Peyer's patch (tissue), 4 donors: ENCODE measurements at regions not wholly inside any gene's neighbourhood (a gene's known extent, or its start where the extent isn't known, plus 50 kb on each side); places are given as distances from the start of the nearest gene placed in this dataset.

Experiments
- POLR2A ChIP-seq, 2 donors: fragments of 450-650 bp; IDR thresholded peaks; one replicate each; pipeline ENCODE4 v1.5.1; 2017; ENCODE audit warnings: antibody characterized with exemption in 2 of 2, mild to moderate bottlenecking in 2 of 2, moderate library complexity in 2 of 2
- TF ChIP-seq, protein P1 (sequence below), 6 experiments: fragments of 450-650 bp in 4 of 6; fragments of 200-600 bp in 2 of 6; sonication (generic) in 1 of 6; IDR thresholded peaks; one replicate each; pipeline ENCODE4 v1.5.1; 2017 to 2019; ENCODE audit warnings: antibody characterized with exemption in 6 of 6, mild to moderate bottlenecking in 3 of 6, moderate library complexity in 1 of 6

DNA sequence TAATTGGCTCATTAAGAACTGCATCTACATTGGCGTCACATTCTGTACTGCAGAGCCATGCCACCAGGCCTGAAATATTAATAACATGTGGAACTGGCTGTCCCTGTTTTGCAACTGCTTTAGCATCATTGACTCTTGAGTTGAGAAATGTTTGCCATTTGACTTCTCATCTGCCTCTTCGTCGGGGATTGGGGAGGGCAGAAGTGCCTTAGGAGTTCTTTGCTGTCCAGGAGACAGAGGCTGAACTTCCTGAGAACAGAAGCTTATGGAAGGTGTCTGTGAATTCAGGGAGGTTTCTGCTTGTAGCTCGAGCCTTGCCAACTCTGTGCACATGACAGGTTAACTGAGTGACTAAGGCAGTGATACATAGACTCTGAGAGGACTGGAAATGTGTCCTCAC is 265.0 kb downstream of the KIF4B start:
- TF ChIP-seq POLR2A (IDR thresholded peaks at IDR 0.05) = no peak
- TF ChIP-seq, protein P1, sequence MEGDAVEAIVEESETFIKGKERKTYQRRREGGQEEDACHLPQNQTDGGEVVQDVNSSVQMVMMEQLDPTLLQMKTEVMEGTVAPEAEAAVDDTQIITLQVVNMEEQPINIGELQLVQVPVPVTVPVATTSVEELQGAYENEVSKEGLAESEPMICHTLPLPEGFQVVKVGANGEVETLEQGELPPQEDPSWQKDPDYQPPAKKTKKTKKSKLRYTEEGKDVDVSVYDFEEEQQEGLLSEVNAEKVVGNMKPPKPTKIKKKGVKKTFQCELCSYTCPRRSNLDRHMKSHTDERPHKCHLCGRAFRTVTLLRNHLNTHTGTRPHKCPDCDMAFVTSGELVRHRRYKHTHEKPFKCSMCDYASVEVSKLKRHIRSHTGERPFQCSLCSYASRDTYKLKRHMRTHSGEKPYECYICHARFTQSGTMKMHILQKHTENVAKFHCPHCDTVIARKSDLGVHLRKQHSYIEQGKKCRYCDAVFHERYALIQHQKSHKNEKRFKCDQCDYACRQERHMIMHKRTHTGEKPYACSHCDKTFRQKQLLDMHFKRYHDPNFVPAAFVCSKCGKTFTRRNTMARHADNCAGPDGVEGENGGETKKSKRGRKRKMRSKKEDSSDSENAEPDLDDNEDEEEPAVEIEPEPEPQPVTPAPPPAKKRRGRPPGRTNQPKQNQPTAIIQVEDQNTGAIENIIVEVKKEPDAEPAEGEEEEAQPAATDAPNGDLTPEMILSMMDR (IDR thresholded peaks at IDR 0.05) = no peak
